Tibial nerve (tissue), 3 donors: ENCODE measurements at regions not wholly inside any gene's neighbourhood (a gene's known extent, or its start where the extent isn't known, plus 50 kb on each side); places are given as distances from the start of the nearest gene placed in this dataset.

Experiments used
- CTCF ChIP-seq, 5 experiments: fragments of 200-600 bp in 3 of 5; fragments of 450-650 bp in 2 of 5; sonication (generic) in 3 of 5; IDR thresholded peaks; one replicate each; pipeline ENCODE4 v1.5.1; 2016 to 2019; ENCODE audit warnings: antibody characterized with exemption in 5 of 5, mild to moderate bottlenecking in 3 of 5, moderate library complexity in 2 of 5
- POLR2A ChIP-seq, 2 donors: fragments of 450-650 bp; IDR thresholded peaks; one replicate each; pipeline ENCODE4 v1.6.1; 2017; ENCODE audit warnings: antibody characterized with exemption in 2 of 2, mild to moderate bottlenecking in 2 of 2, moderate library complexity in 2 of 2

GRCh38 chr11:43601511-43601910 is 79.0 kb upstream of the HSD17B12 start:
- TF ChIP-seq CTCF (IDR thresholded peaks at IDR 0.05) (no peak), POLR2A (IDR thresholded peaks at IDR 0.05) (no peak)
